Heart right ventricle (tissue), 16 donors: ENCODE measurements at regions not wholly inside any gene's neighbourhood (a gene's known extent, or its start where the extent isn't known, plus 50 kb on each side); places are given as distances from the start of the nearest gene placed in this dataset.

Source experiments
- ATAC-seq, 8 donors: fragments of 200-7000 bp; cut with Tn5 transposase; one replicate each; pipeline ENCODE4 v1.9.1; 2020; ENCODE audit warnings: mild to moderate bottlenecking in 8 of 8, moderate library complexity in 8 of 8, moderate number of reproducible peaks in 1 of 8
- DNase-seq, 2 donors: peaks; one replicate each; pipeline ENCODE4 v3.0.0-alpha.2; 2020
- H3K27ac ChIP-seq, 10 donors: fragments of 200-600 bp; sonication (generic) in 2 of 10; one replicate each; pipeline versions ENCODE4 v1.5.0 to v1.8.0; 2020 to 2022; ENCODE audit warnings: mild to moderate bottlenecking in 3 of 10
- H3K27me3 ChIP-seq, 7 donors: fragments of 200-600 bp; one replicate each; pipeline ENCODE4 v1.8.0; 2021 to 2022; ENCODE audit warnings: mild to moderate bottlenecking in 2 of 7
- H3K36me3 ChIP-seq, 9 donors: fragments of 200-600 bp; sonication (generic) in 1 of 9; one replicate each; pipeline versions ENCODE4 v1.5.0 to v1.8.0; 2020 to 2022; ENCODE audit warnings: mild to moderate bottlenecking in 2 of 9
- H3K4me1 ChIP-seq, 9 donors: fragments of 200-600 bp; sonication (generic) in 1 of 9; one replicate each; pipeline versions ENCODE4 v1.5.0 to v1.8.0; 2020 to 2022; ENCODE audit warnings: mild to moderate bottlenecking in 4 of 9
- H3K4me3 ChIP-seq, 10 donors: fragments of 200-600 bp; sonication (generic) in 2 of 10; one replicate each; pipeline versions ENCODE4 v1.5.0 to v1.8.0; 2020 to 2022; ENCODE audit warnings: mild to moderate bottlenecking in 7 of 10, moderate library complexity in 2 of 10
- H3K9me3 ChIP-seq, 11 donors: fragments of 200-600 bp in 10 of 11; sonication (generic) in 2 of 11; one replicate each; pipeline versions ENCODE4 v1.5.0 to v1.8.0; 2013 to 2022; ENCODE audit warnings: mild to moderate bottlenecking in 2 of 11, control low read depth in 1 of 11, moderate library complexity in 1 of 11
- CTCF ChIP-seq, 9 donors: fragments of 200-600 bp; sonication (generic) in 2 of 9; IDR thresholded peaks; one replicate each; pipeline versions ENCODE4 v1.5.0 to v1.8.0; 2021 to 2022; ENCODE audit warnings: antibody characterized with exemption in 9 of 9, mild to moderate bottlenecking in 5 of 9, moderate library complexity in 1 of 9
- WGBS, 2 donors: extraction: QIAGEN DNeasy Blood & Tissue Kit; methylation state at CpG; one replicate each; pipeline ENCODE4 v1.1.7; 2013; ENCODE audit warnings: inconsistent platforms in 1 of 2; 5-methylcytosine and 5-hydroxymethylcytosine counted together
- intact Hi-C, 10 donors: fragments of 100-400 bp; cut with DNase I; formaldehyde crosslinking; loops; one replicate each; pipeline versions ENCODE4 v1.11.1 to v1.14.2; 2022
- donor health status: Arrhythmogenic right ventricular cardiomyopathy.
- donor health status: ischemic (EF 13 %, LVEDD 7.1; RV severe dilation, severe dysfunction).
- donor health status: healthy with polysubstance abuse.
- donor health status: DM: no; HTN: yes; CAD: no.
- donor health status: DM: no; HTN: no; CAD: no.
- donor health status: ischemic (EF 25% LVEDD 6.9; RV normal size, moderate dysfunction).
- donor health status: ischemic (EF 25% LVEDD 5.7; RV mildly dilated, moderate dysfunction).
- donor health status: healthy.
- donor health status: DM: yes; HTN: yes; CAD: no.
- donor health status: Ischemic cardiomyopathy.
- donor health status: ischemic (EF 35%, LVEDD 5.7; RV mildly dilated, moderate dysfunction).
- donor health status: nonischemic (EF 11% LVEDD 7.7; RV severe dilation, severe dysfunction).
- donor health status: DM: yes; HTN: yes; CAD: no.
- donor health status: PGD.
- donor health status: ischemic (EF 29% LVEDD 5.4; RV normal size, mild dysfunction).
- donor health status: nonischemic (EF 23%, LVEDD 6.1; RV moderate dilation, normal function).

GRCh38 chr6:26267083-26267589, 97.9 kb upstream of the BTN3A2 start:
- TF ChIP-seq CTCF (IDR thresholded peaks at IDR 0.05): no peak
- WGBS, 2 donors: 91 to 94% methylated on average over 3 of the region's 3 CpGs

GRCh38 chr6:26268659-26269402, 96.2 kb upstream of the BTN3A2 start:
- Histone ChIP-seq H3K4me1 (peaks cover 0 to 34% (median 17%) of the 10 kb centered on the region in 9 donors), H3K36me3 (no peaks in the 10 kb centered on the region), H3K27ac (no peak overlapping the region), H3K9me3 (no peaks in the 10 kb centered on the region), H3K27me3 (peaks cover 10 to 62% (median 47%) of the 10 kb centered on the region in 7 donors), H3K4me3 (no peak overlapping the region)
- 84 to 86% methylated on average over 19 of the region's 19 CpGs for WGBS, 2 donors
- ATAC-seq (no peak), DNase-seq (no peak)
- intact Hi-C loops: no loop called here
- TF ChIP-seq CTCF (IDR thresholded peaks at IDR 0.05): no peak

More at GRCh38 chr6:26267083-26267589, 97.9 kb upstream of the BTN3A2 start:
- Histone ChIP-seq H3K4me3 (no peak overlapping the region), H3K27me3 (peaks cover 2 to 56% (median 34%) of the 10 kb centered on the region in 7 donors), H3K9me3 (no peaks in the 10 kb centered on the region), H3K36me3 (no peaks in the 10 kb centered on the region), H3K27ac (no peak overlapping the region), H3K4me1 (peaks cover 0 to 23% (median 13%) of the 10 kb centered on the region in 9 donors)
- intact Hi-C loops: no loop called here
- DNase-seq: no peak
- no peak for ATAC-seq

- no peak for TF ChIP-seq CTCF (IDR thresholded peaks at IDR 0.05)
- Histone ChIP-seq H3K4me3 (peak overlapping the region in 1 of 10 donors; percentile 64), H3K27me3 (peaks cover 10 to 68% (median 57%) of the 10 kb centered on the region in 7 donors), H3K27ac (no peak overlapping the region), H3K36me3 (no peaks in the 10 kb centered on the region), H3K4me1 (peaks cover 0 to 41% (median 17%) of the 10 kb centered on the region in 9 donors), H3K9me3 (no peaks in the 10 kb centered on the region)
- ATAC-seq: no peak
- no peak for DNase-seq
- intact Hi-C loops: loop anchor here in 2 of 10 donors (2.0 to 10.0 kb wide), 4 partner anchors 19 to 145 kb away; a partner anchor contains a TSS
- WGBS, 2 donors: 32 to 42% methylated on average over 4 of the region's 4 CpGs
These were observed 95.2 kb upstream of the BTN3A2 start for GRCh38 chr6:26269531-26270485.

GRCh38 chr6:26270486-26270861, 94.5 kb upstream of the BTN3A2 start:
- no peak for TF ChIP-seq CTCF (IDR thresholded peaks at IDR 0.05)
- Histone ChIP-seq H3K4me3 (peak overlapping the region in 2 of 10 donors; percentile 57 to 64), H3K36me3 (no peaks in the 10 kb centered on the region), H3K27me3 (peaks cover 10 to 75% (median 60%) of the 10 kb centered on the region in 7 donors), H3K27ac (peak overlapping the region in 1 of 10 donors; percentile 90), H3K9me3 (no peaks in the 10 kb centered on the region), H3K4me1 (peaks cover 0 to 41% (median 17%) of the 10 kb centered on the region in 9 donors)
- ATAC-seq (no peak), DNase-seq (no peak)
- intact Hi-C loops: loop anchor here in 2 of 10 donors (2.0 to 10.0 kb wide), 4 partner anchors 20 to 146 kb away; a partner anchor contains a TSS
- 25% methylated on average over 10 of the region's 10 CpGs for WGBS, 2 donors
